GM03348 (cell line): ENCODE measurements at regions not wholly inside any gene's neighbourhood (a gene's known extent, or its start where the extent isn't known, plus 50 kb on each side); places are given as distances from the start of the nearest gene placed in this dataset.

Experiments
- DNase-seq: peaks from one replicate; pipeline ENCODE4 v3.0.0; 2012; ENCODE audit warnings: low spot score

DNA sequence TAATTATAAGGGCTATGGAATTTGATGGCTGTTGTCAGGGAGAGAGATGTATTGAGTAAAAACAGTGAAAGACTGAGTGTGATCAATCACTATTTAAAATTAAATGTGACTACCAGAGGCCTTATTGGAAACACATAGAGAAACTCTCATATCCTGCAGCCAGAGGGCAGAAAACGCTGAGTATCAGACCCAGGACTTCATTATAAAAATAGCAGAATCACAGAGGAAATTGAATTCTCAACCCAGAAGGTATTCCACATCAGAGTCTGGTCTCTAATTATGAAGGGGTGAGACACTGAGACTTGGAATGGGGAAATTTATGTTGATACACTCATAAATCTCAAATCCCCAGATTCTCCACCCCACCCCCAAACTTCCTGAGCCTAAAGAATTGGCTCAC, 69.5 kb upstream of the IL6 start:
- no peak for DNase-seq

DNA sequence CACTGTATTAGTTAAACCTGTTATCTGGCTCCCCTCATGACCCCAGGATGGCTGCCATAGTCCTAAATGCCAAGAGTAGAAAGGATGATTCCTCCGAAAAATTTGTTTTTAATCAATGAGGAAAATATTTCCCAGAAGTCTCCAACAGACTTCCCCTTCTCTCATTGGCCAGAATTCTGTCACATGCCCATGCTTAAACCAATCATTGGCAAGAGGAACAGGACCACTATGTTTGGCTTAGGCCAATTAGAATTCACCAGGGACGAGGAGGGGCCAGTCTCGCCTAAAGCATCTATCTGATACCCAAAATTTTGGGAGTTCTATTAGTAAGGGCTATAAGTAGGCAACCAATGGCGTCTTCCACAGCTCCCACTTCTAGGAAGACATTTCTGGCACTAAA, 71.2 kb upstream of the IL6 start:
- DNase-seq, result no peak

DNA sequence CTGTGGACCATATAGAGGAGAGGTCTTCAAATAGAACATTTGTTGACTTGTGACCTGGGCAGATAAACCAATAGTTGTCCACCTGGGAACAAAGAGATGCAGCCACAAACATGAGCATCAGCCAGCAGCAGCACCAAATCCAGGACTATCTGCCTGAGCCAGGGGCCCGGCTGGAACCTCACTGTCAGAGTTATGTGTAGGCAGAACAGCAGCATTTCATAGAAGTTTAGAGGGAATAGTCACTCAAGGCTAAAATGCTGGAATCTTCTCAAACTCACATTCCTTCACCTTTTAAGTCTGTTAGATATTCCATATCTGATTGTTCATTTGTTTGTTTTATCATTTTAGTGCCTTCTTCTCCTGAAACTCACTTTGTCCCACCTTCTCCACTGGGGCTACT, 72.2 kb upstream of the IL6 start:
- peak; percentile 40 for DNase-seq

DNA sequence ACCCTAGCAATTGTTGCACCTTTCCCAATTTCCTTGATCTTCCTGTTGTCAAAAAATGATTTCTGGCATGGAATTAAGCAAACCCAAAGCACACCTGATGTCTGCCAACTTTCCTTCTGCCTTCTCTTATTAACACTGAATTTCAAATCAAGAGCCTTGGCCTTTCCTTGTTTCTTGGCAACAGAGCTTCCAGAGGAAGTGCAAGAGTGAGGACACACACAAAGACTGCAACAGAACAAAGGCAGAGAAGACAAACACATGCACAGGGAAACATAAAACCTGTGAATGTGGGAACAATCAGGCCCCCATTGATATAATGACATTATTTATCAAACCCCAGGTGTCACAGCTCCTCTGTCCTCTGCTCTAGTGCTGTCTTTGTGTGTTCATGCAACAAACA, 73.0 kb upstream of the IL6 start:
- DNase-seq, result no peak

DNA sequence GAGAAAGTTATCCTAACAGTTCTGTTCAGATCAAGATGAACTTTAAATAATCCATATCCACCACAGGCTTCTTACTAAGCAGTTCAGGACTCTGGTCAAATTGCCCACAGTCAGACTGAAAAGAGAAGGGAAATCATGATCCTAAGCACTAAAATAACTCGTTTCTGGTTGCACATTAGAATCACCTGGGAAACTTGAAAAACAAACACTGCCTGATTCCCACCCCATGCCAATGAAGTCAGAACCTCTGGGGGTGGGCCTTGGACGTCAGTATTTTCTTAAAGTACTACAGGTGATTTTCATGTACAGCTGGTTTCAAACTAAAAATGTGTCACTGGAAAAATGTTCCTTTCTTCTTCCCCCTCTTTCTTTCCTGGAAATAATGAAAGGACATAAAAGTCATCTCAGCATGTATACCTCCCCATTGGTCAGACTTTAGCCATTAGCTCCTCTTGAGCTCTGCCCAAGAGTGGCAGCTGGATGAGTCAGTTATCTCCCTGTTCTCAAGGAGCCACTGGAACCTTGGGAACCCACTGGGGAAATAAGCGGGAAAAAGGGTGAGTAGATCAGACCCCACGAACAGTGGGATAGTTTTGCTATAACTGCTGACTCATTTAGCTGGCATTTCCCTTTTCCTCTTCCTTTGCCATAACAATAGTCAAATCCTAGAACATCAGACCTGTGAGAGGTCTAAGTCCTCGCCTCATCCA, 75.3 kb upstream of the IL6 start:
- peak; percentile 35 for DNase-seq

DNA sequence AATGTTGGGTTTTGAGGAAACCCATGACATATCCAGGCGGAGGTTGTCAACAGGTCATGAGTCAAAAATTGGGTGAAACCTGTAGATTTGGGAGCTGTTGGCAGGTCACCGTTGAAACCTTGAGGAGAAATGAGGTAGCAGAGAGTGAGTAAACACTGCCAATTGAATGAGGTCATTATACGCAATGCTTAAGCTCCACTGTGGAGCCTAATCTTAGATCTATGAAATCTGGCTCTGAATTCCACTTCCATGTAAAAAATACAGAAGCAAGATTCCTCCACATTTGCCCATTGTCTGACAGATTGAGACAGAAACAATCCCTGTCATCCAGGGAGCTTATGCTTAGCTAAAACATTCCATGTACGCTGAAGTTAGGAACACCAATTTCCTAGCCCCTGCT, 76.0 kb upstream of the IL6 start:
- DNase-seq, result no peak

DNA sequence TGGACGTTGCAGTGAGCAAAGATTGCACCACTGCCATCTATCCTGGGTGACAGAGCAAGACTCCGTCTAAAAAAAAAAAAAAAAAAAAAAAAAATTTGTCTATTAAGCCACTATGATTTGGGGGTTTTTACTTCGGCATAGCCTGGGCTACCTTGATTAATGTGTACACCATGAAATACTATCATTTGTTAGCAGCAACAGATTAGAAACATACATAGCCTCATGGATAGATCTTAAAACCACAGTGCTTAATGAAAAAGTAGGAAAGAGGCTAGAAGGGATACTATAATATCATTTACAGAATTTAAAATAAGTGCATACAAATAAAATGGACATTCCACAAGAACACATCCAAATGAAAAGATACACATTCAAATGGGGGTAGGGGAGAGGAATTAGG, 77.3 kb upstream of the IL6 start:
- DNase-seq, result no peak

DNA sequence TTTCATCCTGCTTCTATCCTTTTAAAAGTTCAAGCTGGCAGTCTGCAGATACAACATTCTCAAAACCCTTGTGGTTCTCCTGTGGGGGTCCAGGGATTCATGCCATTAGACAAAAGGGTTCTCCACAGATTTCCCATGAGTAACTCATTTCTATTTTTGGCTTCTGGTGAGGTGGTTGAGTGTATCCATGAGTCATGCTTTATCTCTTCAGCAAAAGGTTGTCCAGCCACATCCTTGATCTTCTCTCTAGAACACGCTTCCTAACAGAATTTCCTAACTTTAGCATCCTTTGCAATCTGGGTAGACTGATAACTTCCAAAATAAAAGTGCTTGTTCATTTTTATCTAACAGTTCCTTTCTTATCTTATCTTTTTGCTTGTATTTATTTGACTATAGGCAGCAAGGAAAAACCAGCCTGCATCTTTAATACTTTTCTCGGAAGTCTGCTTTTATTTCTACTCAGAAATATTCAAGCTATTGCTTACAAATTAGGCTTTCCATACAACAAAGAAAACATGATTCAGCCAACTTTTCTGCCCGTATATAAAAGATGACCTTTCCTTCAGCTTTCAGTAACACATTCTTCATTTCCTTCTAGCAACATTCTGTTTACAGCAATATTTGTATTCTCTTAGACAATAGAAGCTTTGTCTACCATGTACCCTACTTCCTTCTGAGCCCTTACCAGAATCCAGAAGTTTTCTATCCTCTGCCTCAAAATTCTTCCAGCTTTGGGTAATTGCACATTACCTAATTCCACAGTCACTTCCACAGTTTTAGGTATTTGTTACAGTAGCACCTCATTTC, 79.3 kb upstream of the IL6 start:
- peak; percentile 35 for DNase-seq

DNA sequence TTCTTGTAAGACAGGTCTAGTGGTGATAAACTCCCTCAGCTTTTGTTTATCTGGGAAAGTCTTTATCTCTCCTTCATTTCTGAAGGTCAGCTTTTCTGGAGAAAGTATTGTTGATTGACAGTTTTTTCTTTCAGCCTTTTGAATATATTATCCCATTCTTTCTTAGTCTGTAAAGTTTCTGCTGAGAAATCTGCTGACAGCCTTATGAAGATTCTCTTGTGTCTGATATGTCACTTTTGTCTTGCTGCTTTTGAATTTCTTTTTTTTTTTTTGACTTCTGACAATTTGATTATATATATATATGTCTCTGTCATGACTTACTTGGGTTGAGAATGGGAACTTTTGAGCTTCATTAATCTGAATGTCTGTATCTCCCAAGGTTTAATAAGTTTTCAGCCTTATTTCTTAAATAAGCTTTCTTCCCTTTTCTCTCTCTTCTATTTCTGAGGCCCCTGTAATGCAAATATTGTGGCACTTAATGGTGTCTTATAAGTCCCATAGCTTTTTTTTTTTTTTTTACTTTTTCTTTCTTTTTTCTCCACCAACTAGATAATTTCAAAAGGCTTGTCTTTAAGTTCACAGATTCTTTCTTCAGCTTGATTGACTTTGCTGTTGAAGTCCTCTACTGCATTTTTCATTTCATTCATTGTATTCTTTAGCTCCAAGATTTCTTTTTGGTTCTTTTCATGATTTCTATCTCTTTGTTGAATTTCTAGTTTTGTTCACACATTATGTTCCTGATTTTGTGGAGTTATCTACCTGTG, 81.4 kb upstream of the IL6 start:
- DNase-seq, result no peak

DNA sequence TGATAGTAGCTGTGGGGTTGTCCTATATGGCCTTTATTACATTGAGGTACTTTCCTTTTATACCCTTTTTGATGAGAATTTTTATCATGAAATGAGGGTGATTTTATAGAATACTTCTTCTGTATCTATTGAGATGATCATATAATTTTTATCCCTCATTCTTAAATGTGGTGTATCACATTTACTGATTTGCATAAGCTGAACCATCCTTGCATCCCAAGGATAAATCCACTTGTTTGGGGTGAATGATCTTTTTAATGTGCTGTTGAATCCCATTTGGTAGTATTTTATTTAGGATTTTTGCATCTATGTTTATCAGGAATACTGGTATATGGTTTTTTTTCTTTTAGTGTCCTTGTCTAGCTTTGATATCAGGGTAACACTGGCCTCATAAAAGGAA, 84.5 kb upstream of the IL6 start:
- DNase-seq, result no peak

DNA sequence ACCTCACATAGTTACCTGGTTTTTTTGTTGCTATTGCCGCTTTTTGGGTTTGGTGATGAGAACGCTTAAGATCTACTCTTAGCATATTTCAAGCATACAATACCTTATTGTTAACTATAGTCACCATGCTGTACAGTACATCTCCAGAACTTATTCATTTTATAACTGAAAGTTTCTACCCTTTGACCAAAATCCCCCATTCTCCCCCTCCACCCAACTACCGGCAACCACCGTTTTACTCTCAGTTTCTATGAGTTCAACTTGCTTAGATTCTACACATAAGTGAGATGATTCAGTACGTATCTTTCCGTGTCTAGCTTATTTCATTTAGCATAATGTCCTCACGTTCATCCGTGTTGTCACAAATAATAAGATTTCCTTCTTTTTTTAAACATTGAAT, 86.7 kb upstream of the IL6 start:
- no peak for DNase-seq

DNA sequence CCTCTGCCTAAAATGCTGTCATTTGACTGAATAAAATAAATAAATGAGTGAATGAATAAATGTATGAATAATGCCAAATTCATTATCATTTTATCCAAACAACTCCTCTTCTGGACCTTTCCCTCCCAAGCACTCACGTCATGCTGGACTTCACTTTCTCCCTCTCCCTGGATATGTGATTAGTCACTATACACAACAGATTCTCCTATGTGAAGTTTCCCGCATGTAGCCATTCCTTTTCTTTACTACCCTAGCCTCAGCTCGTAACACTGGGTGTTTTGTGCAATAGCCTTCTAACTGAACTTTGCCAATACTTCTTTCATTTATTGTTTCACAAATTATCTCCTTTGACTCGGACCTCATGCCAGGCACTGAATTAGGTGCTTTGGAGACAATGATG, 87.6 kb upstream of the IL6 start:
- no peak for DNase-seq

DNA sequence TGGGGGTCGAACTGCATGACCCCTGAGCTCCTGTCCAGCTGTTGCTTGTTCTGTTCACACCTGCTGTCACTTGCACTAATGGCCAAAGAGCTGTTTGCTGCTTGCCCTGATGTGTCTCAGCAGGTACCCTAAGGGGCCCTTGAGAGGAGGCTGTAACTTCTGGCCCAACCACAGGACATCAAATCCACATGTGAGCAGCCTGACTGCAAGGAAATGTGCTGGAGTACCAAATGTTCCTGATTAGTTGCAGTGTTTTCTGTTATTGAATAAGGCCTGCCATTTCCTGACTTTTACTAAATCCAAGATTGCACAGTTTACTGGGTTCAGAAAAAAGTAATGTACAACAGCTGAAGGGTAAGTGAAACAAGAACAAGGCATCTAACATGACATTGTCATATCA, 91.7 kb upstream of the IL6 start:
- DNase-seq, result no peak

DNA sequence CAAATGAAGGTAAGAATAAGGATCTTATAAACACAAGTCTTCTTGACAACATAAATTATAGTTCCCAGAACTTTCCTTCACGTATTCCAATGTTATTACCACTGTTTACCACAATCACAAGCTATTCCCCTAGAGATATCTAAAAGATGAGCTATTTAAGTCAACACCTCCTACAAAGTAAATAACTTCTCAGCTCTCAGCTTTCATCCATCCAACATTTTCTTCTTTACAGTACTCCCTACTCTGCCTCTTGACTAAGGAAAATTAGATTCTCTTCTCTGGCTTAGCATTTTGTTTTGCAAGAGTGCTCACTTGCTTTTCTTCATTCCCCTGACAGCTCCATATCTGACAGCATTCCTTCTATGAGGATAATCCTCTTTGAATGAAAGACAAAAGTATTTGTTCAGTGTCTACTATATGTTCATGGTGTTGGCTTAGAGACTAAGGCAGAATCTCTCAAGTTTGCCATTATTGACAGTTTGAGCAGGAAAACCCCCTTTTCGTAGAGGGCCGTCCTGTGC, 93.0 kb upstream of the IL6 start:
- no peak for DNase-seq

DNA sequence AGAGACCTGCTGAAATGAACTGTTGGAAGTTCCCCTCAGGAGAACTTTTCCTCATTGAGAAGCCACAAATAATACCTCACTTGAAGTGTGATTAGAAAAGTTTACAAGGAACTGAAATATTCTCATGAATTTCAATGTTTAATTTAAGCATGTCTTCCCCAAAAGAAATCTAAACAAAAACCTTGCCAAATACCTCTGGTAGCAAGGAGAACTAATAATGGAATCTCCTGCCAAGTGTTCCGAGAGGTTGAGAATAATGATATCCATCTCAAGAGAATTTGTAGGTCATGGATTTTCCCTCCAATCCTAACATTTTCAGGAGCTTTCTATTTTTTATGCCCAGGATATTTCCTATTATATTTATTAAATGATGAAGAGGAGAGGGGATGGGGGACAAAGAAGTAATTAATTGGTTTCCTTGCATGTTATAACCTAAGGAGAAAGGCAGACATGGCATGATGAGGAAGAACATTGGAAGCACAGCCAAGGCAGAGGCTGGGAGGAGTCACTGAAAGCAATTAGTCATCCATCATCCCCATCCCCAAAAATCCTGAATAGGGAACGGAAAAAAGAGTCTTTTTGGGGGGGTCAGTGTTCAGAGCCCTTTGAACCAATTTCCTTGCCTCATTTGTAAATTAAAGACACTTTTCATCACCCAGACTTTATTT, 93.6 kb upstream of the IL6 start:
- DNase-seq, result no peak

DNA sequence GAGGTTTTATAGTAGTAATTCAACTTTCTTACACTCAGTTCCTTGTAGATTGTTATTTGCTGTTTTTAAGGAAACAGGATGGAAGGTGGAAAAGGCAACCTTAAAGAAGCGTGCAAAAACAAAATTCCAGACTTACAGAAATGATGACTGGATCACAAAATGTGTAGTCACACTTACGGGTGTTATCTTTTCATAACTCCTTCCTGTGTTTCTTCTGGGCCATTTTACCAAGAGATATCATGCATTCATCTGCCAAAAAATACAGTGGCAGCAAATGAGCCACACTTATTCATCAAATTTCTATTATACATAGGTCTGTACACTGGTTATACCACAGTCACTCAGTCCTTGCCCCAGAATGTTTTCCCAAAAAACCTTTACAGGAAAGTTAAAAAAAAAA, 94.3 kb upstream of the IL6 start:
- no peak for DNase-seq

DNA sequence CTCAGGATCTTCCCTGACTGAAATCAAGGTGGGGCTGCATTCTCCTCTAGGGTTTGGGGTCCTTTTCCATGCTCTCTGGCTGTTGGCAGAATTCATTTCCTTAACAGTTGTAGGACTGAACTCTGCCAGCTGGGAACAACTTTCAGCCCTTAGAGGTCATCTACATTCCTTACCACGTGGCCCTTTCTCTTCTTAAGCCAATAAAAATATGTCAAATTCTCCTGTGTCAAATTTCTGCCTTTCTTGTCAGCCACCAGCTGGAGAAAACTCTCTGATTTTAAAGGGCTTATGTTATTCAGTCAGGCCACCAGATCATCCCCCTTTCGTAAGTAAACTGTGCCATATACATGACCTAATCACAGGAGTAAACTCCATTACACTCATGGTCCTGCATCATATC, 95.3 kb upstream of the IL6 start:
- no peak for DNase-seq

DNA sequence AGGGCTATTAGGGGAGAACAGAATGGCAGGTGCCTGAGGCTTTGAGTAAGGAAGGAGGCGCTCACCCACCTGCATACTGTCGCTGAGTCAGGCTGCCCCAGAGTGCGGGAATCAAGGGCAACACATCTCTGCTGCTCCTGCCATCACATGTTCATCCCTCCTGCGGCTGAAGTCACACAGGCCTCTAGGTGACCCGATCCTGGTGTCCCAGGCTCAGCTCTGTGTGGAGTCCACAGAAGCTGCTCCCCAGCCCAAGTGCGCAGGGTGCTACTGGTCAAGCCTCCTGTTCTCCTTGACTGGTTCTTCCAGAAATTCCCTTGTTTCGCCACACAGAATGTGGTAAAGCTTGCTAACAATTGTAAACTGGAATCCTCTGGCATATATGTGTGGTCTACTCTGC, 96.9 kb upstream of the IL6 start:
- no peak for DNase-seq

DNA sequence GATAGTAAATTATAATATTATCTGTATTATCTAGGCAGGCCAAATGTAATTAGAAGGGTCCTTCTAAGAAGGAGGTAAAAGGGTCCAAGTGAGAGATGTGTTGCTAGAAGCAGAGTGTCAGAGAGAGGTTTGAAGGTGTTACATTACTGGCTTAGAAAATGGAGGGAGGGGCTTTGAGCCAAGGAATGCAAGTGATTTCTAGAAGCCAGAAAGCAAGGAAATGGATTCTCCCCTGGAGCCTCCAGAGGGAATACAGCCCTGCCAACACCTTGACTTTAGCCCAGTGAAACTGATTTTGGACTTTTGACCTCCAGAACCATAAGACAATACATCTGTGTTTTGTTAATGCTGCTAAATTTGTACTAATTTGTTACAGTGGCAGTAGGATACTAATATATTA, 97.9 kb upstream of the IL6 start:
- no peak for DNase-seq

DNA sequence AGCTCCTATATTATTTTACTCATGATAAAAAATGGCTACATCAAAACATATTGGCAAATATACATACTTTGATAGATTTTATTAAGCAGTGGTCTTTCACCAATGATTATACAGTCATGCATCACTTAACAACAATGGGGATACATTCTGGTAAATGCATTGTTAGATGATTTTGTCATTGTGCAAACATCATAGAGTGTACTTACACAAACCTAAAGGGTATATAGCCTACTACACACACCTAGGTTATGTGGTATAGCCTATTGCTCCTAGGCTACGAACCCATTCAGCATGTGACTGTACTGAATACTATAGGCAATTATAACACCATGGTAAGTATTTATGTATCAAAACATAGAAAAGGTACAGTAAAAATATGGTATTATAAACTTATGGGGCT, 98.9 kb upstream of the IL6 start:
- DNase-seq, result no peak

DNA sequence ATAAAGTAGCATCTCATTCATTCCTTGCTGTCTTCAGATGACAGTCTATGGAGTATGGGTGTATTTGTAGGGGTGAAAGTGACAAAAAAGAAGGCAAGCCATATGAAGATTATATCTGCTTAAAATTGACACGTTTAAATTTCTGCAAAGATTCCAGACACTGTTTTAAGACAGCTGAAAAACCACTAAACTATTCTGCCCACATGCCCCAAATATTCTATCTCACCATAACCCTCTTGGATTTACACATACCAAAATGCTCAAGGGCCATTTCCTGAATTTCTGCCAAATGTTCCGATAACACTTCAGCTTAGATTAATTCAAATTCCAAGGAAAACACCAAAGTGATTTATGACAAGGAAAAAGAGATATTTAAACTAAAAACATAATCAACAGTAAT, 99.9 kb upstream of the IL6 start:
- peak; percentile 64 for DNase-seq

DNA sequence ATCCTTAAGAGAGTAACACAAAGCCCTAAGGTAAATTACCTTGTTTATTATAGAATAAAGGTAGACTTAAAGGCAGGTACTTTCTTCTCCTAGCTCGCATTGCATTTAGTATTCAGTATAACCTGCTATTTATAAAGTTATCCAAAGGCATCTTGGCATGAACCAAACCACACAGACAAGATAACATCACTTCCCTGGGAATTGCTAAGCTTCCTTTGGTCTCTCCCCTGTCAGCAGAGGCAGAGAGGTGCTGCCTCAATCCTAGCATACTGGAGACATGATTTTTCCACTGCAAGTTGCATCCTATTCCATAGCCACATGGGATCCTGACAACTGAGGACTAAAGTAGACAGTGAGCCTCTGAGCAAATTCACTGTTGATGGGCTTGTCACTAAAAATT, 101.7 kb upstream of the IL6 start:
- no peak for DNase-seq
